BJ (cell line): ENCODE measurements at regions not wholly inside any gene's neighbourhood (a gene's known extent, or its start where the extent isn't known, plus 50 kb on each side); places are given as distances from the start of the nearest gene placed in this dataset.

Experiments
- CTCF ChIA-PET: fragments of 350-600 bp; formaldehyde crosslinking; extraction: SDS; loops from one replicate; lab custom pipeline; 2021; ENCODE audit warnings: antibody characterized with exemption, inconsistent platforms; lab: Yijun Ruan, JAX
- POLR2A ChIA-PET: fragments of 300-600 bp; sonication (Branson Sonifier 250); formaldehyde crosslinking; extraction: SDS; loops from one replicate; lab custom pipeline; 2021; ENCODE audit warnings: antibody characterized with exemption; lab: Charles Lee
- DNase-seq: peaks from one replicate; pipeline ENCODE4 v3.0.0-alpha.2; 2011; ENCODE audit warnings: low read depth
- H3K27me3 ChIP-seq: 2 replicates; pipeline ENCODE4 v1.6.0; 2011; ENCODE audit warnings: low read length; ENCODE audit not compliant: control insufficient read depth, insufficient read depth
- H3K36me3 ChIP-seq: 2 replicates; pipeline ENCODE4 v1.5.1; 2011; ENCODE audit warnings: low read length; ENCODE audit not compliant: control insufficient read depth, insufficient read depth
- H3K4me3 ChIP-seq: 2 replicates; pipeline ENCODE4 v1.5.1; 2011; ENCODE audit warnings: low read depth, mild to moderate bottlenecking, control low read depth, low read length
- CTCF ChIP-seq: IDR thresholded peaks from 2 replicates; pipeline ENCODE4 v1.5.1; 2011; ENCODE audit warnings: low read depth, mild to moderate bottlenecking, control low read depth, inconsistent platforms, low read length, moderate library complexity; ENCODE audit not compliant: insufficient read depth

DNA sequence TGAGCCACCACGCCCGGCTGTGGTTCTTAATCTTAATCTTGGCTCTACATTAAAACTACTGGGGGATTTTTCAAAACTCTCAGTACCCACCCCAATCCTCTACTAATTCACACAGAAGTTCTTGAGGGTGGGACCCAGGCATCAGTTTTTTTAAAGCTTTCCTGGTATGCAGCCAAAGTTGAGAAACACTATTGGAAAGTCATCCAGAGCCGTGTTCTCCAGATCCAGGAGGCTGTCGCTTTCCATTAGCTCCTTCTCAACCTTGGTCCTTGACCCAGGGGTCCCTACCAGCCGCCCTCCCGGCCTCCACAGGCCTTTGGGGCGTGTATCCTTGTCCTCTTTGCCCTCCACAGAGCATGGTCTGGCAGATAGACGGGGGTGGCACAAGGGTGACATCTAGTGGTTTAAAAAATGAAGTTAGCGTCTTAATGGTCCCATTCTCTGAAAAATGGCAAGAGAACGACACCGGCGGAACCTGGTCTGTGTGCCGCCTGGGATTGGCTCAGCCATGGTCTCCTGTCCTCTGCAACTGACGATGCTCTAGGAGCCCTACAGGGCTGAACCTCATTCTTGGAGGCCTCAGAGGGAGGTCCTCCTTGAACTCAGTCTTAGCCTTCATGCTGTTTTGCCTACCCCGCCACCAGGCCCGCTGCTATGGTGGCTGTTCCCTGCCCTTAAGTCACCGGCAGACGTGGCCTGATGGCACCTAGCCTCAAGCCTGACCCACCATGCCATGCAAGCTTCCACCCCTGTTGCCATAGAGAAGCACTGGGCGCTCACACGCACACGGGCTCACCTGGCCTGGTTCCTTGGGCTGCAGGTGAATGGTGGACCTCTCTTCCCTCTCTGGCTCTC lies 152.0 kb upstream of the SYN3 start:
- peak; percentile 63 for TF ChIP-seq CTCF
- no peak for DNase-seq
- H3K4me3 ChIP-seq, result no peak overlapping the region
- CTCF ChIA-PET, result interaction anchor here (0.9 to 1.5 kb wide), 6 partner anchors 10 to 1234 kb away, joined by 3 to 5 read pairs (median 3); no protein-coding TSS in a partner anchor
- H3K36me3 ChIP-seq, result no peaks in the 10 kb centered on the region
- POLR2A ChIA-PET, result no interaction called here
- H3K27me3 ChIP-seq, result no peaks in the 10 kb centered on the region

DNA sequence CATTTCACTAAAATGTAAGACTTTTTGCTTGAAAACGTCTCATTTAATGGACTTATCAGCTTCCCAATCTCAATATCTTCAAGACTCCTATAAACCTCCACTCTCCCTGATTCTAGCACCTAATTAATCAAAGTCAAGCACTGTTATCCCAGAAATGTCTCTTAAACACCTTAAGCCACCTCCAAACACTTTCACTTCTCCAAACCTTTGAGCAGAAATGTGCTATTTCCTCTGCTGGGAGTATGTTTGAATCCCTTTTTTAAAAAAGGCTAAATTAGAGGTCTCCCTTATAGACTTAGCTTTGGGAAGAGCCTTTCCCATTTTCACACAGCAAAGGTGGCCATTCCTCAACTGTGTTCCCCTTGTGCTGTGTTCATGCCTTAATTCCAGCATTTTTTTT lies 146.2 kb upstream of the SYN3 start:
- ChIA-PET POLR2A (no interaction called here), CTCF (interaction anchor here (1.5 kb wide), 1 partner anchor 186 kb away, joined by 6 read pairs; no protein-coding TSS in a partner anchor)
- H3K27me3 ChIP-seq, result no peaks in the 10 kb centered on the region
- no peak for TF ChIP-seq CTCF
- no peak overlapping the region for H3K4me3 ChIP-seq
- no peaks in the 10 kb centered on the region for H3K36me3 ChIP-seq
- DNase-seq, result no peak

- POLR2A ChIA-PET, result no interaction called here
- CTCF ChIA-PET, result interaction anchor here (0.7 to 1.3 kb wide), 2 partner anchors 184 to 197 kb away, joined by 4 to 6 read pairs; no protein-coding TSS in a partner anchor
- no peaks in the 10 kb centered on the region for H3K36me3 ChIP-seq
- no peak for DNase-seq
- no peak for TF ChIP-seq CTCF
- no peaks in the 10 kb centered on the region for H3K27me3 ChIP-seq
- H3K4me3 ChIP-seq, result no peak overlapping the region
These were observed 144.3 kb upstream of the SYN3 start for GRCh38 chr22:33202455-33202854.

GRCh38 chr22:33194529-33195077 lies 136.4 kb upstream of the SYN3 start:
- ChIA-PET CTCF (interaction anchor here (0.6 kb wide), 1 partner anchor 32 kb away, joined by 3 read pairs; no protein-coding TSS in a partner anchor), POLR2A (no interaction called here)
- TF ChIP-seq CTCF, result no peak
- Histone ChIP-seq H3K36me3 (no peaks in the 10 kb centered on the region), H3K27me3 (no peaks in the 10 kb centered on the region), H3K4me3 (no peak overlapping the region)
- DNase-seq, result no peak

GRCh38 chr22:33192156-33192555 lies 134.0 kb upstream of the SYN3 start:
- CTCF ChIA-PET, result no interaction called here
- TF ChIP-seq CTCF, result no peak
- no peak for DNase-seq
- Histone ChIP-seq H3K27me3 (no peaks in the 10 kb centered on the region), H3K4me3 (no peak overlapping the region), H3K36me3 (no peaks in the 10 kb centered on the region)
- POLR2A ChIA-PET, result no interaction called here
